Psoas muscle (tissue), 7 donors: ENCODE measurements at regions not wholly inside any gene's neighbourhood (a gene's known extent, or its start where the extent isn't known, plus 50 kb on each side); places are given as distances from the start of the nearest gene placed in this dataset.
A peak's percentile ranks its signal among the peaks of the same experiment; 100 is the strongest.

ENCODE experiments used
- ATAC-seq, 4 donors: fragments of 200-7000 bp; cut with Tn5 transposase; one replicate each; pipeline ENCODE4 v1.9.1; 2020; ENCODE audit warnings: moderate library complexity in 3 of 4, mild to moderate bottlenecking in 2 of 4
- DNase-seq, 2 donors: peaks; one replicate each; pipeline ENCODE4 v3.0.0-alpha.2; 2020
- H3K27ac ChIP-seq: fragments of 200-600 bp; one replicate; pipeline ENCODE4 v1.8.0; 2022
- H3K27me3 ChIP-seq, 3 donors: fragments of 200-600 bp in 1 of 3; one replicate each; pipeline versions ENCODE4 v1.6.1 to v1.8.0; 2013 to 2022; ENCODE audit warnings: low read length in 2 of 3, mild to moderate bottlenecking in 2 of 3, moderate library complexity in 1 of 3; ENCODE audit not compliant: insufficient read depth in 3 of 3
- H3K36me3 ChIP-seq, 2 donors: fragments of 200-600 bp in 1 of 2; one replicate each; pipeline versions ENCODE4 v1.6.1 to v1.8.0; 2013 to 2022; ENCODE audit warnings: low read depth in 1 of 2, mild to moderate bottlenecking in 1 of 2, moderate library complexity in 1 of 2; ENCODE audit not compliant: insufficient read depth in 1 of 2
- H3K4me1 ChIP-seq: fragments of 200-600 bp; one replicate; pipeline ENCODE4 v1.8.0; 2022
- H3K4me3 ChIP-seq: fragments of 200-600 bp; one replicate; pipeline ENCODE4 v1.8.0; 2022; ENCODE audit warnings: mild to moderate bottlenecking
- H3K9me3 ChIP-seq: fragments of 200-600 bp; one replicate; pipeline ENCODE4 v1.8.0; 2022
- WGBS, 3 donors: extraction: QIAGEN DNeasy Blood & Tissue Kit; methylation state at CpG; one replicate each; pipeline versions ENCODE4 v1.1.6 to v1.1.7; 2013; 5-methylcytosine and 5-hydroxymethylcytosine counted together
- intact Hi-C, 2 donors: fragments of 100-400 bp; cut with DNase I; formaldehyde crosslinking; loops; one replicate each; pipeline versions ENCODE4 v1.11.0 to v1.14.2; 2022
- TF ChIP-seq, protein P1 (sequence below): fragments of 200-600 bp; IDR thresholded peaks from one replicate; pipeline ENCODE4 v1.8.0; 2022; ENCODE audit warnings: antibody characterized with exemption
- donor health status: healthy with polysubstance abuse.
- donor health status: DM: no; HTN: no; CAD: no; lungs with moderate emphysema.
- donor health status: Bipolar disorder and iron deficiency.
- donor health status: healthy.
- donor health status: DM: yes; HTN: yes; CAD: no.
- donor health status: DM: no; HTN: no; CAD: no.
- donor health status: DM: yes; HTN: yes; CAD: no.

DNA sequence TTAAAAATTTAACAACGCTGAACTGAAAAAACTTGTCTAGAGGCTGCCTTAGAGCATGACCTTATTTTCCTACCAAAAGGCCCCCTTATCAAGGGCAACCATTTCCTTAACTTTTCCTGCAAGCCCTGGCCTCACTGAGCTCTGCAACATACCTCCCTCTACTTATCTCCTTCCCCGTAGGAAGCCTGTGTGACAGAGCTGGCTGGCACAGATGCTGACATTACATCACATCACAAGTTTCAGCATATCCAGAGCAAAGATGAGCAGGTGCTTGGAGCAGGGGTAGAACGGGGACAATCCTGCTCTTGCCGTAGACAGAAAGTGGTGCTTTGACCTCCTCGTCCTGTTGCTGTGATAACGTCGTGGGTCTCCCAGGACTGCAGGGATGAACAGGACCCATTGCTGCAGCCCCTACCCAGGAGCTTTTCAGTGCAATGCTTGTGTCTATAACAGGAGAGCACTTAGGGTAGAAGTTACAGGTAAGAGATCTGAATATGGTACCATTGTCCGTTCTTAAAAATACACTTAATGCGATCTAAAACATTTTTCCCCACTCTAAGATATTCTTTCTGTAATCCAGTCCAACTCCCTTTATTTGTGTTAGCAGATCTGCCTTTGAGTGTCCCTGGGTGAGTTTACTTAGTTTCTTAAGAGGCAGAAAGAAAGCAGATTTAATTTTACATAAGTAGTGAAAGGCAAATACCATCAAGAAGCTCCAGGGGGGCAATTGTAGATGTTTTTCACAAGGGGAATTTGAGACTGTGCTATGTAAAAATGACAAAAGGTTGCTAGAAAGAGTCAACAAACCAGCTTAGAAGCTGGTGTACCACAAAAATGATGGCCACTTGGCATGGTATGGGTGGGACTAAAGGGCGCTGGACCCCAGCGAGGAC lies 101.9 kb upstream of the EFNA5 start:
- H3K27me3 ChIP-seq = no peaks in the 10 kb centered on the region
- no peaks in the 10 kb centered on the region for H3K36me3 ChIP-seq
- TF ChIP-seq, protein P1, sequence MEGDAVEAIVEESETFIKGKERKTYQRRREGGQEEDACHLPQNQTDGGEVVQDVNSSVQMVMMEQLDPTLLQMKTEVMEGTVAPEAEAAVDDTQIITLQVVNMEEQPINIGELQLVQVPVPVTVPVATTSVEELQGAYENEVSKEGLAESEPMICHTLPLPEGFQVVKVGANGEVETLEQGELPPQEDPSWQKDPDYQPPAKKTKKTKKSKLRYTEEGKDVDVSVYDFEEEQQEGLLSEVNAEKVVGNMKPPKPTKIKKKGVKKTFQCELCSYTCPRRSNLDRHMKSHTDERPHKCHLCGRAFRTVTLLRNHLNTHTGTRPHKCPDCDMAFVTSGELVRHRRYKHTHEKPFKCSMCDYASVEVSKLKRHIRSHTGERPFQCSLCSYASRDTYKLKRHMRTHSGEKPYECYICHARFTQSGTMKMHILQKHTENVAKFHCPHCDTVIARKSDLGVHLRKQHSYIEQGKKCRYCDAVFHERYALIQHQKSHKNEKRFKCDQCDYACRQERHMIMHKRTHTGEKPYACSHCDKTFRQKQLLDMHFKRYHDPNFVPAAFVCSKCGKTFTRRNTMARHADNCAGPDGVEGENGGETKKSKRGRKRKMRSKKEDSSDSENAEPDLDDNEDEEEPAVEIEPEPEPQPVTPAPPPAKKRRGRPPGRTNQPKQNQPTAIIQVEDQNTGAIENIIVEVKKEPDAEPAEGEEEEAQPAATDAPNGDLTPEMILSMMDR = no peak
- H3K9me3 ChIP-seq = no peaks in the 10 kb centered on the region
- intact Hi-C loops = no loop called here
- peak in 3 of 4 donors; percentile 41 to 68 (median 42) for ATAC-seq
- H3K27ac ChIP-seq = no peak overlapping the region
- H3K4me3 ChIP-seq = no peak overlapping the region
- no peaks in the 10 kb centered on the region for H3K4me1 ChIP-seq
- DNase-seq = no peak
- 43 to 48% (median 45%) methylated on average over 11 of the region's 11 CpGs for WGBS, 3 donors

- Histone ChIP-seq H3K27me3 (no peaks in the 10 kb centered on the region), H3K4me1 (no peaks in the 10 kb centered on the region), H3K27ac (no peak overlapping the region), H3K9me3 (no peaks in the 10 kb centered on the region), H3K36me3 (no peaks in the 10 kb centered on the region), H3K4me3 (no peak overlapping the region)
- intact Hi-C loops = no loop called here
- TF ChIP-seq, protein P1 = no peak
- no peak for DNase-seq
- no peak for ATAC-seq
Measured at GRCh38 chr5:107771926-107772325, 101.2 kb upstream of the EFNA5 start.

DNA sequence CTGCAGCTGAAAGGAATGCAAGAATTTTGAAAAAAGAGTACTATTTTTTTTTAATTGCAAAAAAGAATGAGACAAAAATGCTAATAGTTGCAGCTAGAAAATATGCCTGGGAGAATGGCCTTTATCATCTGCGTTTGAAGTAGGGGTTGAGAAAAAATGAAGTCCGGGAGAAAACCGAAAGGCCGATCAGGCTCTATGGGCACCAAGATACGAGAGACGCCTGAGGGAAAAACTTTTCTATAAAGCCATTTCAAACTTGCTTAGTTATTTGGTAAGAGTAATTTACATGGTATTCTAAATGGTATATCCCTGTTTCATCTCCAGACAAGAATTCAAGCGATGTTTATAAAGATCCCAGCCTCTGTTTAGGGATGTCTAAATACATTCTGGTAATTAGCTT lies 99.3 kb upstream of the EFNA5 start:
- no peaks in the 10 kb centered on the region for H3K9me3 ChIP-seq
- TF ChIP-seq, protein P1 = no peak
- no peaks in the 10 kb centered on the region for H3K4me1 ChIP-seq
- H3K27ac ChIP-seq = no peak overlapping the region
- intact Hi-C loops = no loop called here
- WGBS, 3 donors = 89 to 91% (median 90%) methylated on average over 7 of the region's 7 CpGs
- no peaks in the 10 kb centered on the region for H3K27me3 ChIP-seq
- no peak overlapping the region for H3K4me3 ChIP-seq
- H3K36me3 ChIP-seq = no peaks in the 10 kb centered on the region
- ATAC-seq (no peak), DNase-seq (no peak)

GRCh38 chr5:107769519-107769918 lies 98.8 kb upstream of the EFNA5 start:
- 63 to 70% (median 70%) methylated on average over 5 of the region's 5 CpGs for WGBS, 3 donors
- TF ChIP-seq, protein P1 = no peak
- no peaks in the 10 kb centered on the region for H3K9me3 ChIP-seq

DNA sequence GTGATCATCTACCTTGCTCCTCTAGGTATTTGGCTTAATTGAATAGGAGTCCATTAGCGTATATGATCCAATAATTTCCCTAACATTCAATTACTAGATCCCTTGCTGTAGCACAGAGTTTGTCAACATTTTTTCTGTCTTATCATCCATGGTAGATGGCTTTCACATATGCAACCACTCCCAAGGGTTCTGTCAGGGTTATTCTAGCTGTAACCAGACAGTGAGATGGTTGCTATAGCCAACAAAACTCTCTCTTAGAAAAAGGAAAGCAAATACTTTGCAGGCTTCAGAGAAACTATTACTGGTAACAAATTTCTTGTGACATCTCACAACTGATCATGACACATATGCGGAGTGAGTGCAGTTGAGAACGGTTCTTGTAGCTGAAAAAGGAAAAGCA lies 96.2 kb upstream of the EFNA5 start:
- no peaks in the 10 kb centered on the region for H3K36me3 ChIP-seq
- no peak overlapping the region for H3K27ac ChIP-seq
- H3K27me3 ChIP-seq = no peaks in the 10 kb centered on the region
- H3K4me1 ChIP-seq = no peaks in the 10 kb centered on the region
- 86 to 90% (median 86%) methylated on average over 3 of the region's 3 CpGs for WGBS, 3 donors
- TF ChIP-seq, protein P1 = no peak
- intact Hi-C loops = no loop called here
- H3K9me3 ChIP-seq = no peaks in the 10 kb centered on the region
- no peak overlapping the region for H3K4me3 ChIP-seq
- DNase-seq (no peak), ATAC-seq (no peak)

More at GRCh38 chr5:107769519-107769918, 98.8 kb upstream of the EFNA5 start:
- H3K4me1 ChIP-seq = no peaks in the 10 kb centered on the region
- DNase-seq (no peak), ATAC-seq (no peak)
- H3K4me3 ChIP-seq = no peak overlapping the region
- intact Hi-C loops = no loop called here
- H3K27ac ChIP-seq = no peak overlapping the region
- H3K36me3 ChIP-seq = no peaks in the 10 kb centered on the region
- H3K27me3 ChIP-seq = no peaks in the 10 kb centered on the region
